Activated CD8-positive, alpha-beta memory T cell treated with anti-CD3 and anti-CD28 coated beads, Interleukin-2, amount 10 ng/mL, durations not matched to agents 7 days and 5 days (primary cell): ENCODE measurements at regions not wholly inside any gene's neighbourhood (a gene's known extent, or its start where the extent isn't known, plus 50 kb on each side); places are given as distances from the start of the nearest gene placed in this dataset.

Experiments
- ATAC-seq: fragments of 150-1000 bp; cut with Tn5 transposase; one replicate; pipeline ENCODE4 v1.10.0; 2021; ENCODE audit warnings: moderate library complexity
- CTCF ChIA-PET: fragments of 350-600 bp; sonication (Branson Sonifier 250); formaldehyde crosslinking; loops from one replicate; lab custom pipeline; 2021; ENCODE audit warnings: antibody characterized with exemption; lab: Charles Lee
- DNase-seq: peaks from one replicate; pipeline ENCODE4 v3.0.0-alpha.2; 2020
- H3K27ac Mint-ChIP-seq: one replicate; pipeline ENCODE4 v1.8.0; 2021; ENCODE audit warnings: mild to moderate bottlenecking, mixed read lengths
- H3K27me3 Mint-ChIP-seq: one replicate; pipeline ENCODE4 v1.8.0; 2021; ENCODE audit warnings: mixed read lengths
- H3K36me3 Mint-ChIP-seq: one replicate; pipeline ENCODE4 v1.8.0; 2021; ENCODE audit warnings: mild to moderate bottlenecking, mixed read lengths
- H3K4me1 Mint-ChIP-seq: one replicate; pipeline ENCODE4 v1.8.0; 2021; ENCODE audit warnings: mixed read lengths
- H3K4me3 Mint-ChIP-seq: one replicate; pipeline ENCODE4 v1.8.0; 2021; ENCODE audit warnings: mild to moderate bottlenecking, moderate library complexity, mixed read lengths
- H3K9me3 Mint-ChIP-seq: one replicate; pipeline ENCODE4 v1.8.0; 2022; ENCODE audit warnings: low read depth, mixed read lengths

- no peak overlapping the region for H3K4me3 Mint-ChIP-seq
- H3K27me3 Mint-ChIP-seq, result peaks cover 3% of the 10 kb centered on the region
- DNase-seq (no peak), ATAC-seq (no peak)
- CTCF ChIA-PET, result no interaction called here
- H3K27ac Mint-ChIP-seq, result no peak overlapping the region
- no peaks in the 10 kb centered on the region for H3K4me1 Mint-ChIP-seq
- no peaks in the 10 kb centered on the region for H3K9me3 Mint-ChIP-seq
- H3K36me3 Mint-ChIP-seq, result no peaks in the 10 kb centered on the region
Observed at GRCh38 chr18:42261731-42262130, 306.7 kb downstream of the PIK3C3 start.

GRCh38 chr18:42264497-42264896 lies 309.5 kb downstream of the PIK3C3 start:
- no peaks in the 10 kb centered on the region for H3K4me1 Mint-ChIP-seq
- peaks cover 3% of the 10 kb centered on the region for H3K27me3 Mint-ChIP-seq
- ATAC-seq, result no peak
- no peak for DNase-seq
- CTCF ChIA-PET, result no interaction called here
- H3K4me3 Mint-ChIP-seq, result no peak overlapping the region
- H3K9me3 Mint-ChIP-seq, result no peaks in the 10 kb centered on the region
- H3K36me3 Mint-ChIP-seq, result no peaks in the 10 kb centered on the region
- no peak overlapping the region for H3K27ac Mint-ChIP-seq

GRCh38 chr18:42268186-42268725 lies 313.2 kb downstream of the PIK3C3 start:
- H3K36me3 Mint-ChIP-seq, result no peaks in the 10 kb centered on the region
- ATAC-seq, result no peak

GRCh38 chr18:42268798-42269197 lies 313.8 kb downstream of the PIK3C3 start:
- Mint-ChIP-seq H3K9me3 (no peaks in the 10 kb centered on the region), H3K27me3 (no peaks in the 10 kb centered on the region), H3K36me3 (no peaks in the 10 kb centered on the region), H3K27ac (no peak overlapping the region), H3K4me3 (no peak overlapping the region), H3K4me1 (no peaks in the 10 kb centered on the region)
- CTCF ChIA-PET, result no interaction called here
- DNase-seq (no peak), ATAC-seq (no peak)

More at GRCh38 chr18:42268186-42268725, 313.2 kb downstream of the PIK3C3 start:
- Mint-ChIP-seq H3K27ac (no peak overlapping the region), H3K27me3 (no peaks in the 10 kb centered on the region), H3K9me3 (no peaks in the 10 kb centered on the region), H3K4me1 (no peaks in the 10 kb centered on the region), H3K4me3 (no peak overlapping the region)
- no peak for DNase-seq
- CTCF ChIA-PET, result interaction anchor here (1.4 kb wide), 1 partner anchor 154 kb away, joined by 4 read pairs; no protein-coding TSS in a partner anchor

GRCh38 chr18:42271647-42272414 lies 316.8 kb downstream of the PIK3C3 start:
- DNase-seq, result no peak
- no peak overlapping the region for H3K4me3 Mint-ChIP-seq
- no peaks in the 10 kb centered on the region for H3K9me3 Mint-ChIP-seq
- CTCF ChIA-PET, result interaction anchor here (1.2 kb wide), 1 partner anchor 157 kb away, joined by 4 read pairs; no protein-coding TSS in a partner anchor
- no peak for ATAC-seq
- no peaks in the 10 kb centered on the region for H3K36me3 Mint-ChIP-seq
- no peak overlapping the region for H3K27ac Mint-ChIP-seq
- H3K4me1 Mint-ChIP-seq, result no peaks in the 10 kb centered on the region
- H3K27me3 Mint-ChIP-seq, result no peaks in the 10 kb centered on the region

GRCh38 chr18:42274488-42275137 lies 319.6 kb downstream of the PIK3C3 start:
- ATAC-seq (no peak), DNase-seq (no peak)
- Mint-ChIP-seq H3K27me3 (no peaks in the 10 kb centered on the region), H3K27ac (no peak overlapping the region), H3K9me3 (no peaks in the 10 kb centered on the region), H3K36me3 (no peaks in the 10 kb centered on the region), H3K4me1 (no peaks in the 10 kb centered on the region), H3K4me3 (no peak overlapping the region)
- CTCF ChIA-PET, result interaction anchor here (0.9 kb wide), 1 partner anchor 221 kb away, joined by 3 read pairs; no protein-coding TSS in a partner anchor

- H3K4me1 Mint-ChIP-seq, result no peaks in the 10 kb centered on the region
- no peaks in the 10 kb centered on the region for H3K36me3 Mint-ChIP-seq
- no peaks in the 10 kb centered on the region for H3K27me3 Mint-ChIP-seq
- ATAC-seq (no peak), DNase-seq (no peak)
- CTCF ChIA-PET, result interaction anchor here (0.9 to 1.2 kb wide), 2 partner anchors 161 to 222 kb away, joined by 3 read pairs; no protein-coding TSS in a partner anchor
- H3K27ac Mint-ChIP-seq, result no peak overlapping the region
- H3K9me3 Mint-ChIP-seq, result no peaks in the 10 kb centered on the region
- no peak overlapping the region for H3K4me3 Mint-ChIP-seq
Observed at GRCh38 chr18:42275138-42275535, 320.1 kb downstream of the PIK3C3 start.

- no peak overlapping the region for H3K27ac Mint-ChIP-seq
- H3K9me3 Mint-ChIP-seq, result no peaks in the 10 kb centered on the region
- CTCF ChIA-PET, result interaction anchor here (1.2 kb wide), 1 partner anchor 162 kb away, joined by 3 read pairs; no protein-coding TSS in a partner anchor
Observed at GRCh38 chr18:42275949-42276730, 321.1 kb downstream of the PIK3C3 start.

GRCh38 chr18:42281124-42281523 lies 326.1 kb downstream of the PIK3C3 start:
- ATAC-seq (no peak), DNase-seq (no peak)
- peaks cover 2% of the 10 kb centered on the region for H3K27me3 Mint-ChIP-seq
- H3K4me3 Mint-ChIP-seq, result no peak overlapping the region
- CTCF ChIA-PET, result no interaction called here
- no peaks in the 10 kb centered on the region for H3K36me3 Mint-ChIP-seq
- H3K4me1 Mint-ChIP-seq, result no peaks in the 10 kb centered on the region
- H3K9me3 Mint-ChIP-seq, result no peaks in the 10 kb centered on the region
- H3K27ac Mint-ChIP-seq, result no peak overlapping the region

More at GRCh38 chr18:42275949-42276730, 321.1 kb downstream of the PIK3C3 start:
- Mint-ChIP-seq H3K36me3 (no peaks in the 10 kb centered on the region), H3K4me1 (no peaks in the 10 kb centered on the region), H3K27me3 (no peaks in the 10 kb centered on the region), H3K4me3 (no peak overlapping the region)
- no peak for DNase-seq
- no peak for ATAC-seq

- H3K9me3 Mint-ChIP-seq, result no peaks in the 10 kb centered on the region
- H3K36me3 Mint-ChIP-seq, result no peaks in the 10 kb centered on the region
- DNase-seq (no peak), ATAC-seq (no peak)
- H3K4me3 Mint-ChIP-seq, result no peak overlapping the region
- peaks cover 2% of the 10 kb centered on the region for H3K27me3 Mint-ChIP-seq
- CTCF ChIA-PET, result interaction anchor here (1.0 kb wide), 1 partner anchor 18 kb away, joined by 3 read pairs; no protein-coding TSS in a partner anchor
- H3K27ac Mint-ChIP-seq, result no peak overlapping the region
- no peaks in the 10 kb centered on the region for H3K4me1 Mint-ChIP-seq
Observed at GRCh38 chr18:42281851-42282250, 326.8 kb downstream of the PIK3C3 start.

GRCh38 chr18:42287047-42287446 lies 332.0 kb downstream of the PIK3C3 start:
- no peaks in the 10 kb centered on the region for H3K9me3 Mint-ChIP-seq
- H3K36me3 Mint-ChIP-seq, result no peaks in the 10 kb centered on the region
- DNase-seq (no peak), ATAC-seq (no peak)
- H3K27me3 Mint-ChIP-seq, result no peaks in the 10 kb centered on the region
- H3K4me1 Mint-ChIP-seq, result no peaks in the 10 kb centered on the region
- H3K4me3 Mint-ChIP-seq, result no peak overlapping the region
- CTCF ChIA-PET, result interaction anchor here (0.5 to 1.0 kb wide), 2 partner anchors 157 to 173 kb away, joined by 3 to 4 read pairs; no protein-coding TSS in a partner anchor
- H3K27ac Mint-ChIP-seq, result no peak overlapping the region

- Mint-ChIP-seq H3K27ac (no peak overlapping the region), H3K27me3 (no peaks in the 10 kb centered on the region), H3K4me1 (no peaks in the 10 kb centered on the region), H3K36me3 (no peaks in the 10 kb centered on the region), H3K9me3 (no peaks in the 10 kb centered on the region), H3K4me3 (no peak overlapping the region)
- CTCF ChIA-PET, result interaction anchor here (1.1 kb wide), 1 partner anchor 10 kb away, joined by 3 read pairs; no protein-coding TSS in a partner anchor
- no peak for DNase-seq
- ATAC-seq, result no peak
Observed at GRCh38 chr18:42288129-42288528, 333.1 kb downstream of the PIK3C3 start.

GRCh38 chr18:42289526-42289925 lies 334.5 kb downstream of the PIK3C3 start:
- Mint-ChIP-seq H3K36me3 (no peaks in the 10 kb centered on the region), H3K27ac (no peak overlapping the region), H3K9me3 (no peaks in the 10 kb centered on the region), H3K4me3 (no peak overlapping the region), H3K4me1 (no peaks in the 10 kb centered on the region), H3K27me3 (no peaks in the 10 kb centered on the region)
- DNase-seq (no peak), ATAC-seq (no peak)
- CTCF ChIA-PET, result interaction anchor here (1.1 kb wide), 1 partner anchor 175 kb away, joined by 3 read pairs; no protein-coding TSS in a partner anchor
